ENCODE measurements at regions not wholly inside any gene's neighbourhood (a gene's known extent, or its start where the extent isn't known, plus 50 kb on each side); places are given as distances from the start of the nearest gene placed in this dataset.

DNA sequence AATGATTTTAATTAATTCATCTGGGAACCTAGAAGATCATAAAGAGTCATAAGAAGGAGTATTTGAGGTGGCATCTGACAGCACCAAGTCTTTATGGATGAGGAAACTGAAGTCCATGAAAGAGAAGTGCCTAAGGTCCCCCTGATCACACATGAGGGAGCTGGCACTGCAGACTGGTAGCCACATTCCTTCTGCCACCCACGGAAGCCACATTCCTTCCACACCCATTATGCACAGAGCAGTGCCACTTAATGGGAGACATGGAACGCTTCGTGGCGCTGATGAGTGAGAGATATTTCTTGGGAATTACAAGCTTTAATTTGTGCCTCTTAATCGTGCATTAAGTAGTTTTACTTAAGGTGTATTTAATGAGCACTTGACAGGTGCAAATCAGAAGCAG, 139.3 kb upstream of the NTF3 start:
- Histone ChIP-seq H3F3A (replicated peaks; ENCODE audit: insufficient read depth) (no peaks in the 10 kb centered on the region), H3K9ac (no peak overlapping the region), H3K4me1 (ENCODE audit: control insufficient read depth in 1 of 2, insufficient read depth in 2 of 2, low read depth in 1 of 2, low read length in 1 of 2) (peaks cover 0 to 4% of the 10 kb centered on the region in 2 experiments; a peak in 1 of 4 replicates), H3K36me3 (replicated peaks in 1 of 2; ENCODE audit: control insufficient read depth in 1 of 2, insufficient read depth in 2 of 2, low read length in 1 of 2) (no peaks in the 10 kb centered on the region), H3K4me2 (no peak overlapping the region), H4K20me1 (ENCODE audit: insufficient read depth) (no peaks in the 10 kb centered on the region), H3K9me2 (no peaks in the 10 kb centered on the region), H3K27me3 (ENCODE audit: insufficient read depth) (no peaks in the 10 kb centered on the region), H3K4me3 (ENCODE audit: low read depth in 2 of 2, low read length in 1 of 2) (no peak overlapping the region), H3K9me3 (no peaks in the 10 kb centered on the region), H3K27ac (ENCODE audit: low read depth in 2 of 2, low read length in 1 of 2) (no peak overlapping the region), H3K79me2 (ENCODE audit: insufficient read depth) (no peaks in the 10 kb centered on the region), H2AFZ (ENCODE audit: low read depth) (no peak overlapping the region)
- 76% methylated on average over 5 of the region's 5 CpGs for WGBS (ENCODE audit: low lambda C conversion rate)
- ChIA-PET POLR2A (no interaction called here), CTCF (no interaction called here)
- TF ChIP-seq TAF1 (IDR thresholded peaks at IDR 0.05; ENCODE audit: borderline replicate concordance, low read depth, low read length), result no peak
- TF ChIP-seq, protein P1, sequence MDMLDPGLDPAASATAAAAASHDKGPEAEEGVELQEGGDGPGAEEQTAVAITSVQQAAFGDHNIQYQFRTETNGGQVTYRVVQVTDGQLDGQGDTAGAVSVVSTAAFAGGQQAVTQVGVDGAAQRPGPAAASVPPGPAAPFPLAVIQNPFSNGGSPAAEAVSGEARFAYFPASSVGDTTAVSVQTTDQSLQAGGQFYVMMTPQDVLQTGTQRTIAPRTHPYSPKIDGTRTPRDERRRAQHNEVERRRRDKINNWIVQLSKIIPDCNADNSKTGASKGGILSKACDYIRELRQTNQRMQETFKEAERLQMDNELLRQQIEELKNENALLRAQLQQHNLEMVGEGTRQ (IDR thresholded peaks at IDR 0.05; ENCODE audit: borderline replicate concordance, low read depth, low read length), result no peak
- TF ChIP-seq MXI1 (IDR thresholded peaks at IDR 0.05; ENCODE audit: low read depth, low read length), result no peak
- TF ChIP-seq USF1 (IDR thresholded peaks at IDR 0.05; ENCODE audit: borderline replicate concordance, low read depth), result no peak
- TF ChIP-seq TCF12 (IDR thresholded peaks at IDR 0.05), result no peak
- no peak for TF ChIP-seq MAX (IDR thresholded peaks at IDR 0.05; ENCODE audit: low read depth)
- no peak for TF ChIP-seq NFIC (IDR thresholded peaks at IDR 0.05; ENCODE audit: borderline replicate concordance)
- TF ChIP-seq RAD21 (IDR thresholded peaks at IDR 0.05; ENCODE audit: low read length), result no peak
- no peak for DNase-seq

- Histone ChIP-seq H3K9me2 (no peaks in the 10 kb centered on the region), H3K79me2 (ENCODE audit: insufficient read depth) (no peaks in the 10 kb centered on the region), H3K36me3 (replicated peaks in 1 of 2; ENCODE audit: control insufficient read depth in 1 of 2, insufficient read depth in 2 of 2, low read length in 1 of 2) (no peaks in the 10 kb centered on the region), H2AFZ (ENCODE audit: low read depth) (no peak overlapping the region), H3K4me2 (no peak overlapping the region), H4K20me1 (ENCODE audit: insufficient read depth) (no peaks in the 10 kb centered on the region), H3F3A (replicated peaks; ENCODE audit: insufficient read depth) (no peaks in the 10 kb centered on the region), H3K9ac (no peak overlapping the region), H3K27ac (ENCODE audit: low read depth in 2 of 2, low read length in 1 of 2) (no peak overlapping the region), H3K27me3 (ENCODE audit: insufficient read depth) (no peaks in the 10 kb centered on the region), H3K4me3 (ENCODE audit: low read depth in 2 of 2, low read length in 1 of 2) (no peak overlapping the region), H3K4me1 (ENCODE audit: control insufficient read depth in 1 of 2, insufficient read depth in 2 of 2, low read depth in 1 of 2, low read length in 1 of 2) (peaks cover 0 to 4% of the 10 kb centered on the region in 2 experiments; a peak in 1 of 4 replicates), H3K9me3 (no peaks in the 10 kb centered on the region)
- ChIA-PET CTCF (no interaction called here), POLR2A (no interaction called here)
- no peak for DNase-seq
- TF ChIP-seq POLR2AphosphoS5 (IDR thresholded peaks at IDR 0.05; ENCODE audit: low read depth, low read length) (no peak), FOXM1 (IDR thresholded peaks at IDR 0.05; ENCODE audit: low read depth) (no peak), MXI1 (IDR thresholded peaks at IDR 0.05; ENCODE audit: low read depth, low read length) (no peak), TAF1 (IDR thresholded peaks at IDR 0.05; ENCODE audit: borderline replicate concordance, low read depth, low read length) (no peak)
- WGBS (ENCODE audit: low lambda C conversion rate), result 53% methylated on average over 2 of the region's 2 CpGs
Observed at GRCh38 chr12:5293773-5294172, 138.1 kb upstream of the NTF3 start.
